Neural cell (in vitro differentiated cells): ENCODE measurements at regions not wholly inside any gene's neighbourhood (a gene's known extent, or its start where the extent isn't known, plus 50 kb on each side); places are given as distances from the start of the nearest gene placed in this dataset.

Source experiments
- H2AFZ ChIP-seq: fragments of 200-600, 300-800 bp; sonication (generic), shearing (Covaris generic); 2 replicates; pipeline ENCODE4 v1.6.0; 2014; ENCODE audit warnings: low read depth, mild to moderate bottlenecking, antibody characterized with exemption, low read length, moderate library complexity
- H3F3A ChIP-seq: fragments of 200-600 bp; shearing (Covaris generic); 2 replicates; pipeline ENCODE4 v1.6.1; 2016; ENCODE audit warnings: mild to moderate bottlenecking, moderate library complexity, mixed read lengths, antibody characterized with exemption, low read length; ENCODE audit not compliant: insufficient read depth, poor library complexity, severe bottlenecking
- H3K27ac ChIP-seq: fragments of 200-600, 300-800 bp; sonication (generic), shearing (Covaris generic); 2 replicates; pipeline ENCODE4 v1.5.1; 2014; ENCODE audit warnings: mild to moderate bottlenecking, low read length, moderate library complexity
- H3K27me3 ChIP-seq: fragments of 300-800, 200-600 bp; sonication (generic), shearing (Covaris generic); 2 replicates; pipeline ENCODE4 v1.6.0; 2014; ENCODE audit warnings: mild to moderate bottlenecking, low read depth, low read length, moderate library complexity; ENCODE audit not compliant: insufficient read depth
- H3K36me3 ChIP-seq: fragments of 300-800, 200-600 bp; sonication (generic), shearing (Covaris generic); 2 replicates; pipeline ENCODE4 v1.5.1; 2014; ENCODE audit warnings: mild to moderate bottlenecking, antibody characterized with exemption, low read length, moderate library complexity; ENCODE audit not compliant: insufficient read depth
- H3K4me2 ChIP-seq: fragments of 300-800, 200-600 bp; sonication (generic), shearing (Covaris generic); 2 replicates; pipeline ENCODE4 v1.6.0; 2014; ENCODE audit warnings: mild to moderate bottlenecking, low read length
- H3K4me3 ChIP-seq: fragments of 300-800, 200-600 bp; sonication (generic), shearing (Covaris generic); 2 replicates; pipeline ENCODE4 v1.5.1; 2014; ENCODE audit warnings: mild to moderate bottlenecking, low read length, moderate library complexity
- H3K79me2 ChIP-seq: fragments of 200-600 bp; shearing (Covaris generic); replicated peaks from 2 replicates; pipeline ENCODE4 v1.6.0; 2014; ENCODE audit warnings: mild to moderate bottlenecking, low read length, moderate library complexity; ENCODE audit not compliant: insufficient read depth
- H3K9ac ChIP-seq: fragments of 300-800, 200-600 bp; sonication (generic), shearing (Covaris generic); 2 replicates; pipeline ENCODE4 v1.6.1; 2016; ENCODE audit warnings: mild to moderate bottlenecking, low read length, mixed read lengths
- H3K9me2 ChIP-seq: fragments of 200-600 bp; shearing (Covaris generic); 2 replicates; pipeline ENCODE4 v1.6.1; 2016; ENCODE audit warnings: mild to moderate bottlenecking, low read length, mixed read lengths; ENCODE audit not compliant: insufficient read depth
- H3K9me3 ChIP-seq: fragments of 200-600, 300-800 bp; sonication (generic), shearing (Covaris generic); 2 replicates; pipeline ENCODE4 v1.6.1; 2016; ENCODE audit warnings: mild to moderate bottlenecking, mixed run types, low read length, moderate library complexity, mixed read lengths
- H4K20me1 ChIP-seq: fragments of 200-600 bp; shearing (Covaris generic); 2 replicates; pipeline ENCODE4 v1.6.1; 2016; ENCODE audit warnings: mild to moderate bottlenecking, mixed run types; ENCODE audit not compliant: insufficient read depth
- CTCF ChIP-seq: fragments of 450-650 bp; IDR thresholded peaks from 2 replicates; pipeline ENCODE4 v1.5.1; 2014; ENCODE audit warnings: antibody characterized with exemption, mild to moderate bottlenecking, moderate library complexity; ENCODE audit not compliant: poor library complexity, severe bottlenecking
- EP300 ChIP-seq: fragments of 450-650 bp; conservative IDR thresholded peaks from 2 replicates; pipeline ENCODE4 v1.6.1; 2014; ENCODE audit warnings: antibody characterized with exemption, mild to moderate bottlenecking, moderate library complexity; ENCODE audit not compliant: poor library complexity, severe bottlenecking
- EZH2 ChIP-seq: fragments of 200-600, 300-800 bp; shearing (Covaris generic), sonication (generic); IDR thresholded peaks from 2 replicates; pipeline ENCODE4 v1.6.1; 2014; ENCODE audit warnings: antibody characterized with exemption, low read length, borderline replicate concordance, mild to moderate bottlenecking; ENCODE audit not compliant: insufficient read depth, poor library complexity, severe bottlenecking
- MXI1 ChIP-seq: fragments of 450-650 bp; conservative IDR thresholded peaks from 2 replicates; pipeline ENCODE4 v1.6.1; 2014; ENCODE audit warnings: antibody characterized with exemption, mild to moderate bottlenecking; ENCODE audit not compliant: poor library complexity, severe bottlenecking
- POLR2AphosphoS5 ChIP-seq: IDR thresholded peaks from 2 replicates; pipeline ENCODE4 v1.6.1; 2012
- RAD21 ChIP-seq: fragments of 450-650 bp; conservative IDR thresholded peaks from 2 replicates; pipeline ENCODE4 v1.6.1; 2014; ENCODE audit warnings: antibody characterized with exemption, mild to moderate bottlenecking, moderate library complexity
- REST ChIP-seq: IDR thresholded peaks from 2 replicates; pipeline ENCODE4 v1.6.1; 2012; ENCODE audit warnings: borderline replicate concordance
- SMC3 ChIP-seq: fragments of 450-650 bp; conservative IDR thresholded peaks from 2 replicates; pipeline ENCODE4 v1.6.1; 2014; ENCODE audit warnings: antibody characterized with exemption, mild to moderate bottlenecking, moderate library complexity; ENCODE audit not compliant: poor library complexity
- TAF1 ChIP-seq: IDR thresholded peaks from 2 replicates; pipeline ENCODE4 v1.6.1; 2012; ENCODE audit warnings: low read depth

GRCh38 chr15:96042734-96043224, 287.7 kb upstream of the NR2F2 start:
- Histone ChIP-seq H3K9me3 (no peaks in the 10 kb centered on the region), H3K4me3 (no peak overlapping the region), H3K4me2 (no peak overlapping the region), H3K9ac (no peak overlapping the region), H3K36me3 (no peaks in the 10 kb centered on the region), H3F3A (no peaks in the 10 kb centered on the region), H3K9me2 (no peaks in the 10 kb centered on the region), H2AFZ (no peak overlapping the region), H4K20me1 (no peaks in the 10 kb centered on the region), H3K27ac (no peak overlapping the region), H3K27me3 (peaks cover 5% of the 10 kb centered on the region), H3K79me2 (no peaks in the 10 kb centered on the region)
- no peak for TF ChIP-seq EP300
- TF ChIP-seq EZH2 = no peak
- TF ChIP-seq RAD21 = no peak
- no peak for TF ChIP-seq CTCF
- TF ChIP-seq POLR2AphosphoS5 = no peak
- no peak for TF ChIP-seq TAF1
- TF ChIP-seq MXI1 = no peak
- TF ChIP-seq REST = no peak
- TF ChIP-seq SMC3 = no peak

DNA sequence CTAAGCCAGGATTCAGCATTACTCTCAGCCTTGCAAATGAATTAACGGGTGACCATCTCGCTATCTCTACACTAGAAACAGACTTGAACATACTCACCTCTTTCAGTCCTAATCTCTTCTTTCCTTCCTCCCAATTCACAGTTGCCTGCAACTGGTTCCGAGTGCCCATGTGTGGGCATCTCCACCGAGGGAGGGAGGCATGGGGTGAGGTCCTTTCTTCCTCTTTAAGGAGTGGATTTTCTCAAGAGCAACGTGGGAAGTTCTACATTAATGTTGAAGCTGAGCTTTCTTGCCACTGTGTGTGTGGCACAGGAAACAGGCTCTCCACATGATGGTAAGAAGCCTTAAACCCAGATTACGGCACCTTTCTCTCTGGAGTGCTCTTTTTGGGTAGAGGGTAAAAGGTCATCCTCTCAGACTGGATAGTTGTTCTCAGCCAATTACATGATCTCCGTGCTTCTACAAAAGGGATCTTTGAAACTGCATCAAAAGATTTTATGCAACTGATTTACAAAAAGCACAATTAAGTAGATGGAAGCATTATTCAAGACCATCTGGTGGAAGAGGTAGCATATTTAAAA, 286.8 kb upstream of the NR2F2 start:
- Histone ChIP-seq H3K4me2 (no peak overlapping the region), H2AFZ (no peak overlapping the region), H4K20me1 (no peaks in the 10 kb centered on the region), H3K79me2 (no peaks in the 10 kb centered on the region), H3F3A (no peaks in the 10 kb centered on the region), H3K27me3 (peaks cover 5% of the 10 kb centered on the region), H3K4me3 (no peak overlapping the region), H3K9ac (no peak overlapping the region), H3K9me2 (no peaks in the 10 kb centered on the region), H3K27ac (no peak overlapping the region), H3K36me3 (no peaks in the 10 kb centered on the region), H3K9me3 (no peaks in the 10 kb centered on the region)
- TF ChIP-seq MXI1 = no peak
- TF ChIP-seq EZH2 = no peak
- TF ChIP-seq POLR2AphosphoS5 = no peak
- TF ChIP-seq SMC3 = no peak
- no peak for TF ChIP-seq EP300
- no peak for TF ChIP-seq RAD21
- no peak for TF ChIP-seq TAF1
- TF ChIP-seq REST = no peak
